ENCODE measurements at regions not wholly inside any gene's neighbourhood (a gene's known extent, or its start where the extent isn't known, plus 50 kb on each side); places are given as distances from the start of the nearest gene placed in this dataset.

DNA sequence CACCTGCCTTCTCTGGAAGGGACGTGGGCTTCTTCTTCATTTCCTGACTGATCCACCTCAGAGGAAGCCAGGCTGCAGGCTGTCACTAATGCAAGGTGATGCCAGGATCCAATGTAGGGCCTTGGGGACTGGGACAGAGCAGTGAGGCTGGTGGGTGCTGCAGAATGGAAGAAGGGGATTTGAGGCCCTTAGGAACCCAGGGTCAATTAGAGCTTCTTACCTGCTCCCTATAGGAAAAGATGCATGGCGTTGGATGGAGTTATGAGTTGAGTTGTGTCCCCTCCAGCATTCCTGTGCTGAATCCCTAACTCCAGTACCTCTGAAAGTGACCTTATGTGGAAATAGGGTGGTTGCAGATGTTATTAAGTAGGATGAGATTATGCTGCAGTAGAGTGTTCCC is 190.4 kb downstream of the MIAT start:
- DNase-seq: no peak

- DNase-seq: no peak
These were observed 191.0 kb downstream of the MIAT start for GRCh38 chr22:26848244-26848920.

DNA sequence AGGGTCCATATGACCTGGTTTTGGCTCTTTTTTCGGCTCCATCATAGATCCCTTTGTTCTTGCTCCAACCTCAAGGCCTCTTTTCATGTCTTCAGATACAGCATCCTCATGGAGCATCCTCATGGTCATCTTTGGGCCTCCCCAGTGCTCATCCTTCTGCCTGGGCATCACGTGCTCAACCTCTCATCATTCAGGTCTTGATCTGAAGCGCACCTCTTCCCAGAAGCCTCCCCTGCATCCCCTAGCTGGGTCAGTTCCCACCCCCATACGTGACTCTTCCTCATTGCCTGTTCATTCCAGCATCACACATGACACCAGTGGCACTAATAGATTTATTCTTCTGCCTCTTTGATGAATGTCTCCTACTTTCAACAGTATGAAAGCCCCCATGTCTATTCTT is 192.2 kb downstream of the MIAT start:
- DNase-seq: no peak

GRCh38 chr22:26851125-26851524 is 193.7 kb downstream of the MIAT start:
- no peak for DNase-seq

DNA sequence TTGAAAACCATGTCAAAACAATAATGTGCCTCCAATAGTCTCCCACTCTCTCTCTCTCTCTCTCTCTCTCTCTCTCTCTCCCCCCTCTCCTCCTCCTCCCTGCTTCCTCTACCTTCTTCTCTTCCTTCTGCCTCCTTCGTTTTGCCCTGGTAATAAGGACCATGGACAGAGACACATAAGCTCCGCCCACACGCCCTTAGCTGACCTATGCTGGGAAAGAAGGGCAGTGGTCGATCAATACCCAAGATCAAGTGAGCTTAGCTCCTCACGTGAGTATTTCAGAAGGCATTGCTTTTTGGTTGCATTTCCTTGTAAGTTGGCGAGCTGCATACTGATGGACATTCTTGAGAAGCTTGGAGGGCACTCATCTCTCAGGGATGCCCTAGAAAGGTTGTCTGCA is 194.8 kb downstream of the MIAT start:
- DNase-seq: no peak

DNA sequence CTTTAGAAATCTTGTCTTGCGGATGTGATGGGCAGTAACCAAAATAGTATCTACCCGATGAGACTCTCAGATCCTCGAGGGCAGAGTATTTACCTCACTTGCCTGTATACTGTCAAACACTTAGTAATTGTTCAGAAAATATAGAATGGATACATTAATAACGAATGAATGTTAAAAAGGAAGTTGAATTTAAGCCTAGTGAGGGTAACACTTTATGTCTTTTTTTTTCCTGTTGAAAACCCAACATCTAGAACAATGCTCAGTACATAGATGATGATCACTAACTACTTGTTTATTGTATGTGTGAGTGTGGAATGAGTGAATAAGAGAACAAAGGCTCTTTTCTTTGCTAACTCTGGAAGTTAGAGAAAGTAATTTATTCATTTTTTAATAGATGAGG is 195.7 kb downstream of the MIAT start:
- DNase-seq: no peak

DNA sequence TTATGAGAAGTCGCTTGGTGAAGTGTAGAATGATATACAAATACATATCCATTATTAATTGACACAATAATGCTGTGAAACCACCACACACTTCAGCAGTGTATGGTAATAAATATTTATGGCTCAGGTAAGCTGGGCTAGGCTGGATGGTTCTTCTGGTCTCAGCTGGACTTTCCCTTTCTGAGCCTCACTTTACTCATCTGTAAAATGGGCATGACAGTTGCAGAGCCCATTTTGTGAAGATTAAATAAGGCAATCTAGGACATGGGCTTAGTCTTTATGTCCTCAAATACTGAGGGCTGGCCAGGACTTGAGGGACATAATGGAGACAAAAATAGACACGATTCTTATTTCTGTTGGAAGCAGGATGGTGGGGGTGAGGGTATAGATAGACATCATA is 196.1 kb downstream of the MIAT start:
- DNase-seq: no peak

DNA sequence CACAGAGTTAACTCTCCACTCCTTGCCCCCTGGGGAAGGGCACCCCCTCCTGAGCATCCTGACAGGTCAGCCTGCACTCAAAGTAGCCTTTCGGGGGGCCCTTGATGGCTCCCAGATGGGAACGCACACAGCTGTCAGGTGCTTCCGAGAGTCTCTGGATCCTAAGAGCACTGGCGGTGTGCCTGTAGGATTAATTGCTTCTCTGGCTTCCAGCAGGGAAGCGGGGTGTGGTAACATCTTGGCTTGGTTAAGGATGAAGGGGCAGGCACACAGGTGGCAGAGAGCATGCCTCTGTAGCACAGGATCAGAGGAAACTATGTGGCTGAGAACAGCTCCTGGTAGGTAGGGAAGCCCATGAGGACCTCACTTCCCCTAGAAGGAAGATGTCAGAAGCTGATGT is 199.8 kb downstream of the MIAT start:
- no peak for DNase-seq

DNA sequence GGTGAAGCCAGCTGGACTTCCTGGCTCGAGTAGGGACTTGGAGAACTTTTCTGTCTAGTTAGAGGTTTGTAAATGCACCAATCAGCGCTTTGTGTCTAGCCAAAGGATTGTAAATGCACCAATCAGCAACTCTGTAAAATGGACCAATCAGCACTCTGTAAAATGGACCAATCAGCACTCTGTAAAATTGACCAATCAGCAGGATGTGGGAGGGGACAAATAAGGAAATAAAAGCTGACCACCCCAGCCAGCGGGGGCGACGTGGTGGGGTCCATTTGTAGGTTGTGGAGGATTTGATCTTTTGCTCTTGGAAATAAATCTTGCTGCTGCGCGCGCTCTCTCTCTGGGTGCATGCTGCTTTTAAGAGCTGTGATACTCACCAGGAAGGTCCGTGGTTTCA is 202.9 kb downstream of the MIAT start:
- DNase-seq: no peak

DNA sequence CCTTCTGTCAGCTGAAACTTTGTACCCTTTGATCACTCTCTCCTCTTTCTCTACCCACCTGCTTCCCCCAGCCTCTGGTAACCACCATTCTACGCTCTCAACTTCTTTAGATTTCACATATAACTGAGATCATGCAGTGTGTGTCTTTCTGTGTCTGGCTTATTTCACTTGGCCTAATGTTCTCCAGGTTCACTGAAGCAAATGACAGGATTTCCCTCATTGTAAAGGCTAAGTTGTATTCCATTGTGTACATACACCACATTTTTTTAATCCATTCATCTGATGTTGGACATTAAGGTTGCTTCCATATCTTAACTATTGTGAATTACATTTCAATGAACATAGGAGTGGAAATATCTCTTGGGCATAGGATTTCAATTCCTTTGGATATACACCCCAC is 207.6 kb downstream of the MIAT start:
- no peak for DNase-seq

DNA sequence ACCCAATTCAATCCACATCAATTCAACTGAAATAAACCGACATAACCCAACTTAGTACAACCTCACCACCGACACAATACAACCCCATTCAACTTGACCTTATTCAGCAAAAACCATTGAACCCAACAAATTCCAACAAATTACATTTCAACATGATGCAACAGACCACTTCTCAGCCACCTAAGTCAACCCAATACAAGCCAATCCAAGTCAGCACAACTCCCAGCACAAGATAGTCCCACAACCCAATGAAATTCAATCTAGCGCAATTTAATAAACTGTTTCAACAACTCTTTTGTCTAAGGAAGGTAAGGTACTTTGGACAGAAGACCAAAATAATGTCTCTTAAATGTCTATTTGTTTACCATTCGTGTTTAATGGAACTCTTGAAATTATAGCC is 226.0 kb downstream of the MIAT start:
- no peak for DNase-seq

GRCh38 chr22:26884921-26885320 is 227.5 kb downstream of the MIAT start:
- DNase-seq: no peak

- no peak for DNase-seq
These were observed 228.3 kb downstream of the MIAT start for GRCh38 chr22:26885441-26886261.

DNA sequence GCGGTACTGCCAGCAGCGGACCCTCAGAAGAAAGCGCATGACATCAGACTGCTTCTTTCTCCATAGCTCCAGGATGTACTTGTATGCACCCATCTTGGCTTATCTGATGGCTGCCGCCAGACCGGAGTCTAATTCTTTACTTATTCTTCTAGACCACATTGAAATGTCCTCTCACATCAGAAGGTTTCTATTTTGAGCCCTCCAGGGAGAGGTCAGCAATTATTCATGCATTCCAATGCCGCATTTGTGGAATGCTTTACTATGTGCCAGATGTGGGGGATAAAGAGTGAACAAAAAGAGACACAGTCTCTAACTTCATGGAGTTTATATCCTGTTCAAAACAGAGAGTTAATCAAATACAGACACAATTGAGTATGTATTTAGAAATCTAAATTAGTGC is 230.1 kb downstream of the MIAT start:
- DNase-seq: no peak

DNA sequence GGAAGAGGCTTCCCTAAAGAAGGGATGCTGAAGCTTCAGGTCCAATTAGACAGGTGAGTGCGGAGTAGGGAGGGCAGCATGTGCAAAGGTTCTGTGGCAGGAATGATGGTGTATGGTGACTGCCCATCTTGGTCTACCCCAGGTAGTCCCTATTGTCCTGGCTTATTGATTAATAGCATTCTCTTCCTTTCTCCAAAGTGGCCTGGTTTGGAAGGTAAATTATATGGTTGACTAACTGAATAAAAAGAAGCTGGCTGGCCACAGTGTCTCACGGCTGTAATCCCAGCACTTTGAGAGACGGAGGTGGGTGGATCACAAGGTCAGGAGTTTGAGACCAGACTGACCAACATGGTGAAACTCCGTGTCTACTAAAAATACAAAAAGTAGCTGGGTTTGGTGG is 230.5 kb downstream of the MIAT start:
- DNase-seq: no peak

DNA sequence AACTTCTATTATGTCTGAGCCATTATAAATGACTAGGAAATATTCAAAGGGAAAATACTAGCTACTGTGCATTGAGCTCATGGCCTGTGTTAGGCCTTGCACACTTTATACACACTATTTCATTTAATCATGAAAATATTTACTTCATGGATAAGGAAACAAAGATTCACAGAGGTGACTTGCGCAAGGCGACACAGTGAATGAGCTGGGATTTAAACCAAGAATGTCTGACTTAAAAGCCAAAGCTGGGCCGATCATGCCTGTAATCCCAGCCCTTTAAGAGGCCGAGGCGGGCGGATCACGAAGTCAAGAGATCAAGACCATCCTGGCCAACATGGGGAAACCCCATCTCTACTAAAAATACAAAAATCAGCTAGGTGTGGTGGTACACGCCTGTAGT is 231.5 kb downstream of the MIAT start:
- DNase-seq: no peak

DNA sequence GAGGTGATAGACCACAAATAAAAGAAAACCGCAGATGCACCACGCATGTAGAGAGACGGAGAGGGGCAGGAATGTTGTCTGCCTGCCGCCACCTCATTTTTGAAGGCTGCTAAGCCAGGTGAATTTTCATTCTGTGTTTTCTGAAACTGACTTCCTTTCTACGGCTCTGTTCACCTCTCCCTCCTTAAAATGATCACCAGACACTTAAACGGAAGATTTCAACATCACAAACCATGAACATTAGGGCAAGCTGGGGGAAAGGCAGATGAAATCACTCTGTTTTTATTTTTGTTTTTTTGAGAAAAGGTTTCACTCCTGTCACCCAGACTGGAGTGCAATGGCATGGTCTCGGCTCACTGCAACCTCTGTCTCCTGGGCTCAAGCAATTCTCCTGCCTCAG is 232.4 kb downstream of the MIAT start:
- DNase-seq: no peak

DNA sequence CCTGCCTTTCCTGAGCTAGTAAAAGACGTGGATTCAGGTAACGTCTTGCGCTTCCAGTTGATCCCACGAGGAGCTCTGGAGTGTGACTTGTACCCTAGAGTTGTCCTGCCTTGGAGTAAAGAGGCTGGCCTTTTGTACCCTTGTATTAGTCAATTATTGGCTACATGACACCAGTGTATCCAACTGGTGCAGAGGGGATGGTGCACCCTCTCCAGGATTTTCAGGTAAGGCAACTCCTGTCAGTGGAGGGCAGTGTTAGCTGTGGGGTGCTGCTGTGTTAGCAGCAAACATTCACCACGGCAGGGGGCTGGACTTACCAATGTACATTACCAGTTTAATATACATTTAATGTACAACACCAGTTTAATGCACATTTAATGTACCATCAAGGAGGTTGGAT is 233.5 kb downstream of the MIAT start:
- peak; percentile 44 for DNase-seq

- no peak for DNase-seq
These were observed 234.0 kb downstream of the MIAT start for GRCh38 chr22:26891429-26891828.

GRCh38 chr22:26892166-26893041 is 235.0 kb downstream of the MIAT start:
- peak; percentile 93 for DNase-seq

DNA sequence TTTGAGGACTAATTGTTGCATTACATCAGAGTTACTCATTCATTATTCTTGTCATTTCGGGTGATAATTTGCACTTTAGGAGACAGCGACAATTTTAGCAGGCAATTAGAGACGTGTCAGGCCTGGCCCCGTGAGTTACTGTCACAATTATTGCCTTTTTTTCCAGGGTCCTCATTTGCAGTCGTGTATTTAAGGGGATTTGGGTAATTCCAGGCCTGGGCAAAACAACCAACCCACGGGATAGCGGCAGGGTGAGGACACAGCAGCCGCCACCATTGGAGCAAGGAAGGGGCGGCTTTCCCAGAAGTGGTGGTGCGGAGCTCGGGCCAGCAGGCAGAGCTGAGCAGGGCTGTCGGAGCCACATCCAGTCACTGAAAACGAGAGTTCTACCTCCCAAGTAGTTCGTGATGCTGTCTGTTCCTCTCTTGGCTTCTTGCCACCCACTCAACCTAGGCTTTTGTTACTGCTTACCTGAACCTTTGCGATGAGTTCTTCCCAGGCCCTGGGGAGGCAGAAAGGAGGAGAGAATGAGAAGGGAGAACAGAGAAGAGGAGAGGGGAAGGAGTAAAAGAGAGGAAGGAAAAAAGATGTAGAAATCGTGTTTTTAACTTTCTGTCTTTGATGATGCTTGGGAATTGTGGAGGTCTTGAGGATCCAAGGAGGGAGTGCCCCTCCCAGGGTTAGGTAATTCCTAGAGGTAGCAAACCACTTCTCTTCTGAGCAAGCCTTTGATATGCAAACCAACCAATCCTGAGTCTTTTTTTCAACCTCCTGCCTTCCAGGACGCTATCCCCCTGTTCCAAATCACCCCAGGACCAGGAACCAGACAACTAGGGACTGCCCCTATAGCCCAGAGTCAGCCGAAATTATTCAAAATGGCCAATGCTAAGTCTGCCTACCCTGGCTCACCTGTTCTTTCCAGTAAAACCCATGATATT is 236.1 kb downstream of the MIAT start:
- peak; percentile 88 for DNase-seq

GRCh38 chr22:26894362-26894761 is 237.0 kb downstream of the MIAT start:
- no peak for DNase-seq
